AG09309 (cell line): ENCODE measurements at regions not wholly inside any gene's neighbourhood (a gene's known extent, or its start where the extent isn't known, plus 50 kb on each side); places are given as distances from the start of the nearest gene placed in this dataset.

Source experiments
- DNase-seq: peaks from one replicate; pipeline ENCODE4 v3.0.0-alpha.2; 2010; ENCODE audit warnings: low read depth
- H3K4me3 ChIP-seq: 2 replicates; pipeline ENCODE4 v1.5.1; 2011; ENCODE audit warnings: mild to moderate bottlenecking, low read depth, low read length, moderate library complexity; ENCODE audit not compliant: control insufficient read depth
- TF ChIP-seq, protein P1 (sequence below): IDR thresholded peaks from 2 replicates; pipeline ENCODE4 v1.5.1; 2011; ENCODE audit warnings: mild to moderate bottlenecking, low read depth, low read length, inconsistent platforms; ENCODE audit not compliant: insufficient read depth, control insufficient read depth; ENCODE audit errors: missing control alignments

DNA sequence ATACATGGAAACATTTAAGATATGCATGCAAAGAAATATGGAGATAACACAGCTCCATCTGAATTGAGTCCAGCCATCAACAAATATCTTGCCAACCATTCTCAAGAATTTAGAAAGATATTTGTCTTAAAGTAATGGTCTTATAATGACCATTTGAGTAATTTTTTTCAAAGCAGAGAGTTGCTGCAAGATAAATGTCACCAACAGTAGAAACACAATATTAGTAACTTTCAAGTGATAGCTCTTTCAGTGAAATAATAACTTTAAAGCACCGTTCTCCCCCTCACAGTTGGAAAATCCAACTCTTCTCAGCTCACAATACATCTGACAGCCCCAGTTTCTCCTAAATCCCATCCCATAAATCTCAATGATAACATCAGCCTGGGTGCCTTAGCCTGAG is 481.0 kb upstream of the ADAMTS5 start:
- H3K4me3 ChIP-seq = no peak overlapping the region
- no peak for DNase-seq

GRCh38 chr21:27429710-27430341 is 462.9 kb upstream of the ADAMTS5 start:
- DNase-seq = peak; percentile 56
- TF ChIP-seq, protein P1, sequence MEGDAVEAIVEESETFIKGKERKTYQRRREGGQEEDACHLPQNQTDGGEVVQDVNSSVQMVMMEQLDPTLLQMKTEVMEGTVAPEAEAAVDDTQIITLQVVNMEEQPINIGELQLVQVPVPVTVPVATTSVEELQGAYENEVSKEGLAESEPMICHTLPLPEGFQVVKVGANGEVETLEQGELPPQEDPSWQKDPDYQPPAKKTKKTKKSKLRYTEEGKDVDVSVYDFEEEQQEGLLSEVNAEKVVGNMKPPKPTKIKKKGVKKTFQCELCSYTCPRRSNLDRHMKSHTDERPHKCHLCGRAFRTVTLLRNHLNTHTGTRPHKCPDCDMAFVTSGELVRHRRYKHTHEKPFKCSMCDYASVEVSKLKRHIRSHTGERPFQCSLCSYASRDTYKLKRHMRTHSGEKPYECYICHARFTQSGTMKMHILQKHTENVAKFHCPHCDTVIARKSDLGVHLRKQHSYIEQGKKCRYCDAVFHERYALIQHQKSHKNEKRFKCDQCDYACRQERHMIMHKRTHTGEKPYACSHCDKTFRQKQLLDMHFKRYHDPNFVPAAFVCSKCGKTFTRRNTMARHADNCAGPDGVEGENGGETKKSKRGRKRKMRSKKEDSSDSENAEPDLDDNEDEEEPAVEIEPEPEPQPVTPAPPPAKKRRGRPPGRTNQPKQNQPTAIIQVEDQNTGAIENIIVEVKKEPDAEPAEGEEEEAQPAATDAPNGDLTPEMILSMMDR = no peak
- H3K4me3 ChIP-seq = no peak overlapping the region

More for the DNA sequence above, 481.0 kb upstream of the ADAMTS5 start:
- TF ChIP-seq, protein P1 = no peak

GRCh38 chr21:27426196-27426595 is 459.3 kb upstream of the ADAMTS5 start:
- TF ChIP-seq, protein P1 = no peak
- no peak for DNase-seq
- no peak overlapping the region for H3K4me3 ChIP-seq

DNA sequence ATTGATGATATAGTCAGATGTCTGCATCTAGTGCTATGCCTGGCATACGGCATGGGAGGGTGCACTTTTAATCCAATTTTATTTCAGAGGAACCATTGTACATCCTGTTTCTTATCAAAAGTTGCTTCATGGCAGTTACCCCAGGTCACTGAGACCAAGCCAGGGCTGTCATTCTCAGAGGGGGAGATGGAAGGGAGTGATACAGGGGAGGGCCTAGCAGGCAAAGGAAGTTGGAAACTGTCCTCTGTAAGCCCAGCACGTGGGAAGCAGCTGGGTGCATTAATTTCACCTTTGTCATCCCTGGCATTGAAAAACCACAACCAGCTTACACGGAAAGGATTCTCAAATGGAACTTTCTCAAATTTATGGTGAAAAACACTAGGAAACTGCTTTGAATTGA is 458.7 kb upstream of the ADAMTS5 start:
- TF ChIP-seq, protein P1 = no peak
- DNase-seq = peak; percentile 35
- no peak overlapping the region for H3K4me3 ChIP-seq

DNA sequence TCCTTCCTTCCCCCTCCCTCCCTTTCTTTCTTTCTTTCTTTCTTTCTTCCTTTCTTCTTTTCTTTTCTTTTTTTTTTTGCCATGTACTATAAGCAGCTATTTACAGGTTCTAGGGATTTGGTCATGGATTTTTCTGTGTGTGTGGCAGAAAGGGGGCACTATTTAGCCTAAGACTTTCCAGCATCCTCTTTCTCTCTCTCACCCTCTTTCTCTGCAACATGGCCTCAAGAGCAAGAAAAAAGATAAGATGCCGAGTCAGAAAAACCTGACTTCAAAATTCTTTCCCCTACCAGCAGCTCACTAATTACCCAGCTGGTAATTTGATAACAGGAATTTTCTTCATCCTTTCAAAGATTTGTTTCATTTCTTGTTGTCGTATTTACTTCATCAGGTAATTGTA is 458.3 kb upstream of the ADAMTS5 start:
- no peak overlapping the region for H3K4me3 ChIP-seq
- DNase-seq = no peak
- TF ChIP-seq, protein P1 = no peak

GRCh38 chr21:27424601-27425000 is 457.7 kb upstream of the ADAMTS5 start:
- TF ChIP-seq, protein P1 = no peak
- H3K4me3 ChIP-seq = no peak overlapping the region
- DNase-seq = no peak
